ENCODE measurements at regions not wholly inside any gene's neighbourhood (a gene's known extent, or its start where the extent isn't known, plus 50 kb on each side); places are given as distances from the start of the nearest gene placed in this dataset.

DNA sequence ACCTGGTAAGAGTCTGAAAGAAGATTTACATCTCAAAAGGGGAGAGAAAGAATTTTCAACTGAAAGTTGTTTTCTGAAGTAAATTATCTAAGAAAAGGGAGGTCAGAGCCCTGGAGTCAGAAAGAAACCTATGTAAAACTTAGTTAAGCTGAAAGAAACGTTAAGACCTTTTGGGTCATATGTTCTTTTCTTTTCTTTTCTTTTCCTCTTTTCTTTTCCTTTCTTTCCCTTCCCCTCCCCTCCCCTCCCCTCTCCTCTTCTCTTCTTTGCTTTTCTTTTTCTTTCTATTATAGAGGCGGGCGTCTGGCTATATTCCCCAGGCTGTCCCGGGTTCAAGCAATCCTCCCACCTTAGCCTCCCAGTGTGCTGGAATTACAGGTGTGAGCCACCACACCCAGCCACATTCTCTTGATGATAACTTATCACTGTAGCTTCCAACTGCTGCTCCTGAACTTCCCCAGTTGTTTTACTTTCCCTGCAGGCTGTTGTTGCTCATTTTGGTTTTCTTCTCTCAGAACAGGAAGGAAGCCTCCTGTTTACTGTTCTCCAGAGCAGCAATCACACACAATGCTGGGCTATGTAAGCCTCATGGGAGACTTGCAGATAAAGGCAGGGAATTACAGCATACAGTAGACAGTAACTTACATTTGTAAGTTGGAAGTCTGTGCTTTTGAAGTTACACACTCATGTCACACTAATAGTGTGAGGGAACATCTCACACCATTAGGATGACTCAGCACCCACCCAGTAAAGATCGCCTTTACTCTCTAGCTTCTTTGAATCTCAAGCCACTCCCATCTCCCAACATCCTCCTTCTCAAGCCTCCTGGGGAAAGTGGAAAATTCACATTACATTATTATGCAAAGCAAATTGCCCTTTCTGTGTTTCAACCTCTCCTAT is 2216.6 kb upstream of the WWC1 start:
- no peak overlapping the region for H3K27ac ChIP-seq
- no peaks in the 10 kb centered on the region for H3K36me3 ChIP-seq
- no peaks in the 10 kb centered on the region for H3K9me3 ChIP-seq
- no peak for TF ChIP-seq CTCF (IDR thresholded peaks at IDR 0.05)
- ATAC-seq (no peak), FAIRE-seq (no peak), DNase-seq (no peak)
- intact Hi-C loops (cut with DNase I): no loop called here
- WGBS, 2 donors: 36% methylated on average over 5 of the region's 5 CpGs
- no peak overlapping the region for H3K4me3 ChIP-seq
- H3K4me1 ChIP-seq: no peaks in the 10 kb centered on the region
- no peaks in the 10 kb centered on the region for H3K27me3 ChIP-seq

- FAIRE-seq (no peak), ATAC-seq (no peak), DNase-seq (no peak)
- no peaks in the 10 kb centered on the region for H3K36me3 ChIP-seq
- no peak for TF ChIP-seq CTCF (IDR thresholded peaks at IDR 0.05)
- H3K27ac ChIP-seq: no peak overlapping the region
- H3K27me3 ChIP-seq: no peaks in the 10 kb centered on the region
- intact Hi-C loops (cut with DNase I): no loop called here
- H3K4me1 ChIP-seq: no peaks in the 10 kb centered on the region
- WGBS, 2 donors: 52 to 58% methylated on average over 11 of the region's 11 CpGs
- H3K4me3 ChIP-seq: no peak overlapping the region
- H3K9me3 ChIP-seq: no peaks in the 10 kb centered on the region
Measured at GRCh38 chr5:166083183-166083959, 2208.1 kb upstream of the WWC1 start.

DNA sequence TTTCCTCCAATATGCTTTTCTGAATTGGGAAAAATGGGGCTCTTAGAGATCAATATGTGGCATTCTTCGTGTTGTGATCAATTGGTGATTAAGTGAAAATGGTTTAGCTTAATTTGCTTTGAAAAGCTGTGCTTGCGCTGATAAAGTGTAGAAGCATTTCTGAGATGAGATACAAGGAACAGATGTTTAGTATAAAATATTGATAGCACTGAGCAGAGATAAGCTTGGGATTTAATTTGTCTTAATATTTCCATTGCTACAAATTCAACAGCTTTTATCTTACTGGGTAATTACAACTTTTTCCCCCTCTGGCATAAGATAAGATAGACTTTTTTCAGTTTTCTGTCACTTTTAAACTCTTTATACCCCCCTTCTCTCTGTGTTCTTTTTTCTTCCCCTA is 2204.9 kb upstream of the WWC1 start:
- DNase-seq (no peak), FAIRE-seq (no peak), ATAC-seq (no peak)
- Histone ChIP-seq H3K4me1 (no peaks in the 10 kb centered on the region), H3K27ac (no peak overlapping the region), H3K4me3 (no peak overlapping the region), H3K9me3 (no peaks in the 10 kb centered on the region), H3K36me3 (no peaks in the 10 kb centered on the region), H3K27me3 (no peaks in the 10 kb centered on the region)
- no peak for TF ChIP-seq CTCF (IDR thresholded peaks at IDR 0.05)
- intact Hi-C loops (cut with DNase I): no loop called here
- 46 to 54% methylated on average over 2 of the region's 2 CpGs for WGBS, 2 donors

DNA sequence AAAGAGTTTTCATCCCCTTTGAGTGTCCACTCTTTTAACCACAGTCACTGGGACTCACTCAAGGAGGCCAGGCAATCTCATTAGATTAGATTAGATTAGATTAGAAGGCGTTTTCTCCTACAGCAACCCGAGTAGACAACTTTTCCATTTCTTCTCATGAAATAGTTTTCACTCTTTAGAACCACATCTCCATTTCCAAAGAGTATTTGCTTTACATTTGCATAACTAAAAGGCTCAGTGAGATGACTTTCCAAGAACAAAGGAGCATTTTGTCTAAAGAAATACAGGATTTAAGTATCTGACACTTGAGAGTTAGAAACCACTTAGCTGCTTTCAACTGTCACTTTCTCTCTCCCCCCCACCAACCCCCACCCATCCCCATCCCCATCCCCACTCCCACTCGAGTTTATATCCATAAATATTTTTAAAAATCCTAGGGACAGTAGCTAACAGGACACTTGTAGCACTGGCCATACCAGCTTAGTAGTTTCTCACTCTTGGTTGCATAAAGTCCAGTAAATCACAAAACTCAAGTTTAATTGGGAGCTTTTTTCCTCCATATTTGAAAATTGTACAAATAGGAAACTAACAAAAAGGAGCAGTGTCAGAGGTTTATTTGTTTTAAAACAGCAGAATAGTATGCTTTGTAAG is 2202.9 kb upstream of the WWC1 start:
- intact Hi-C loops (cut with DNase I): no loop called here
- H3K9me3 ChIP-seq: no peaks in the 10 kb centered on the region
- DNase-seq (no peak), ATAC-seq (no peak), FAIRE-seq (no peak)
- no peaks in the 10 kb centered on the region for H3K4me1 ChIP-seq
- WGBS, 2 donors: 24 to 36% methylated on average over 3 of the region's 3 CpGs
- no peak overlapping the region for H3K4me3 ChIP-seq
- TF ChIP-seq CTCF (IDR thresholded peaks at IDR 0.05): no peak
- H3K27me3 ChIP-seq: no peaks in the 10 kb centered on the region
- H3K27ac ChIP-seq: no peak overlapping the region
- H3K36me3 ChIP-seq: no peaks in the 10 kb centered on the region

Measured in pancreas (tissue), 10 donors.